ENCODE measurements at regions not wholly inside any gene's neighbourhood (a gene's known extent, or its start where the extent isn't known, plus 50 kb on each side); places are given as distances from the start of the nearest gene placed in this dataset.

GRCh38 chr9:1454616-1455347 lies 404.6 kb downstream of the DMRT2 start:
- no peaks in the 10 kb centered on the region for H3K36me3 ChIP-seq (ENCODE audit: low read depth, low read length)
- TF ChIP-seq CTCF (conservative IDR thresholded peaks at IDR 0.05; ENCODE audit: low read depth, low read length) (no peak), EZH2phosphoT487 (IDR thresholded peaks at IDR 0.05; ENCODE audit: borderline replicate concordance, low read length) (no peak), EZH2 (IDR thresholded peaks at IDR 0.05; ENCODE audit: low read length, unreplicated experiment) (no peak)
- DNase-seq (no peak), ATAC-seq (no peak)
- ChIA-PET CTCF (no interaction called here), POLR2A (ENCODE audit: unreplicated experiment) (no interaction called here)
- no peaks in the 10 kb centered on the region for H4K20me1 ChIP-seq (ENCODE audit: low read length)
- H3K27me3 ChIP-seq (ENCODE audit: low read length): 0 out of 2 replicates have a peak, but pooled peaks cover 5% of the 10 kb centered on the region
- H3K4me2 ChIP-seq (ENCODE audit: low read length): no peak overlapping the region
- no peak overlapping the region for H3K27ac ChIP-seq (ENCODE audit: low read length)
- no peaks in the 10 kb centered on the region for H3K9me3 ChIP-seq (ENCODE audit: low read length)
- H3F3A ChIP-seq (ENCODE audit: low read length, unreplicated experiment): no peaks in the 10 kb centered on the region
- no peaks in the 10 kb centered on the region for H3K79me2 ChIP-seq (ENCODE audit: low read length)
- no peaks in the 10 kb centered on the region for H3K9me2 ChIP-seq (replicated peaks; ENCODE audit: low read length)
- no peak overlapping the region for H3K9ac ChIP-seq (ENCODE audit: low read length)
- no peak overlapping the region for H2AFZ ChIP-seq (ENCODE audit: low read length)
- BruUV-seq (replicated peaks): no TSS peak
- H3K4me3 ChIP-seq (ENCODE audit: low read length): no peak overlapping the region
- intact Hi-C loops (cut with micrococcal nuclease): no loop called here
- H3K4me1 ChIP-seq (ENCODE audit: insufficient read depth, low read length): peaks cover 5% of the 10 kb centered on the region

GRCh38 chr9:1455766-1456165 lies 405.6 kb downstream of the DMRT2 start:
- TF ChIP-seq EZH2phosphoT487 (IDR thresholded peaks at IDR 0.05; ENCODE audit: borderline replicate concordance, low read length): no peak
- H3K9me3 ChIP-seq (ENCODE audit: low read length): no peaks in the 10 kb centered on the region
- H3K9ac ChIP-seq (ENCODE audit: low read length): no peak overlapping the region
- H3K4me2 ChIP-seq (ENCODE audit: low read length): no peak overlapping the region
- H3K36me3 ChIP-seq (ENCODE audit: low read depth, low read length): no peaks in the 10 kb centered on the region
- peaks cover 5% of the 10 kb centered on the region for H3K4me1 ChIP-seq (ENCODE audit: insufficient read depth, low read length)
- H3K27me3 ChIP-seq (ENCODE audit: low read length): no peaks in the 10 kb centered on the region
- H2AFZ ChIP-seq (ENCODE audit: low read length): no peak overlapping the region
- DNase-seq (no peak), ATAC-seq (no peak)
- no peaks in the 10 kb centered on the region for H3K79me2 ChIP-seq (ENCODE audit: low read length)
- POLR2A ChIA-PET (ENCODE audit: unreplicated experiment): no interaction called here
- H3K27ac ChIP-seq (ENCODE audit: low read length): no peak overlapping the region
- H3K4me3 ChIP-seq (ENCODE audit: low read length): no peak overlapping the region
- no TSS peak for BruUV-seq (replicated peaks)
- intact Hi-C loops (cut with micrococcal nuclease): no loop called here
- H3F3A ChIP-seq (ENCODE audit: low read length, unreplicated experiment): no peaks in the 10 kb centered on the region
- H3K9me2 ChIP-seq (replicated peaks; ENCODE audit: low read length): no peaks in the 10 kb centered on the region
- CTCF ChIA-PET: no interaction called here
- H4K20me1 ChIP-seq (ENCODE audit: low read length): no peaks in the 10 kb centered on the region

GRCh38 chr9:1456301-1457024 lies 406.3 kb downstream of the DMRT2 start:
- Histone ChIP-seq H3K79me2 (ENCODE audit: low read length) (no peaks in the 10 kb centered on the region), H4K20me1 (ENCODE audit: low read length) (no peaks in the 10 kb centered on the region), H3K9me3 (ENCODE audit: low read length) (no peaks in the 10 kb centered on the region), H2AFZ (ENCODE audit: low read length) (no peak overlapping the region), H3K4me2 (ENCODE audit: low read length) (no peak overlapping the region), H3K36me3 (ENCODE audit: low read depth, low read length) (no peaks in the 10 kb centered on the region), H3K27me3 (ENCODE audit: low read length) (no peaks in the 10 kb centered on the region), H3K4me1 (ENCODE audit: insufficient read depth, low read length) (peaks cover 5% of the 10 kb centered on the region), H3K9me2 (replicated peaks; ENCODE audit: low read length) (no peaks in the 10 kb centered on the region), H3K27ac (ENCODE audit: low read length) (no peak overlapping the region), H3F3A (ENCODE audit: low read length, unreplicated experiment) (no peaks in the 10 kb centered on the region), H3K9ac (ENCODE audit: low read length) (no peak overlapping the region), H3K4me3 (ENCODE audit: low read length) (no peak overlapping the region)
- ATAC-seq: no peak
- CTCF ChIA-PET: no interaction called here
- intact Hi-C loops (cut with micrococcal nuclease): no loop called here
- no peak for DNase-seq
- POLR2A ChIA-PET (ENCODE audit: unreplicated experiment): no interaction called here
- no TSS peak for BruUV-seq (replicated peaks)
- TF ChIP-seq CTCF (conservative IDR thresholded peaks at IDR 0.05; ENCODE audit: low read depth, low read length): no peak
- no peak for TF ChIP-seq EZH2phosphoT487 (IDR thresholded peaks at IDR 0.05; ENCODE audit: borderline replicate concordance, low read length)
- TF ChIP-seq EZH2 (IDR thresholded peaks at IDR 0.05; ENCODE audit: low read length, unreplicated experiment): no peak
